GM19438 (cell line): ENCODE measurements at regions not wholly inside any gene's neighbourhood (a gene's known extent, or its start where the extent isn't known, plus 50 kb on each side); places are given as distances from the start of the nearest gene placed in this dataset.

Source experiments
- ATAC-seq: cut with Tn5 transposase; IDR thresholded peaks from one replicate; pipeline ENCODE4 v1.9.1; 2021; ENCODE audit warnings: low read depth; ENCODE audit not compliant: unreplicated experiment

DNA sequence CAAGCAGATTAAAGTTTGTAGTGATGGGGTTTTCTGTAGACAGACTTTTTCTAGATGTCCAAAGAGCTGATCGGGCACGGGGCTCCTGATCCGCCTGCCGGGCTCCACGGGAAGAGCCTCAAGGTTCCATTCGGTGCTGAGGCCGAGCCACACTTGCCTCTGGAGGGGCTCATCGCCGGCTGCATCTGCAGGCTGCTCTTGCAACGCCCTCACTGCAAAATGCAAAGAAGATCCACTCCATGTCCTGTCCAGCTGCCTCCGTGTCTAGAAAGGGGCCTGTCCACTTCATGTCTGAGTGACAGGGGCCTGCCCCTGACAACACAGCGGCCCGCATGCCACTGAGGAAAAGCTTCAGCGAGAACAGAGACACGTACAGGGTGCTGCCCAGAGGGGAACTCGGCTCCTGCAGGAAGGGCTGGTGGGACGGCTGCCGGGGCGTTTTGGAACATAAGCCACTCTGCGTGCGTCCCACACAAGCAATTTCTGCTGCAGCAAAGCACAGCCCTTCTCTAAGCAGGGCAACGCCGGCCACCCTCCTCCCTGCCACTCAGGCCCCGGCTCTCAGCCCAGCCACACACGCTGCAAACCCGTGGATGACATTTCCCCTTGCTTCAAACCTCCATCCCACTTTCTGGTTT lies 53.6 kb upstream of the CTDP1 start:
- no peak for ATAC-seq

DNA sequence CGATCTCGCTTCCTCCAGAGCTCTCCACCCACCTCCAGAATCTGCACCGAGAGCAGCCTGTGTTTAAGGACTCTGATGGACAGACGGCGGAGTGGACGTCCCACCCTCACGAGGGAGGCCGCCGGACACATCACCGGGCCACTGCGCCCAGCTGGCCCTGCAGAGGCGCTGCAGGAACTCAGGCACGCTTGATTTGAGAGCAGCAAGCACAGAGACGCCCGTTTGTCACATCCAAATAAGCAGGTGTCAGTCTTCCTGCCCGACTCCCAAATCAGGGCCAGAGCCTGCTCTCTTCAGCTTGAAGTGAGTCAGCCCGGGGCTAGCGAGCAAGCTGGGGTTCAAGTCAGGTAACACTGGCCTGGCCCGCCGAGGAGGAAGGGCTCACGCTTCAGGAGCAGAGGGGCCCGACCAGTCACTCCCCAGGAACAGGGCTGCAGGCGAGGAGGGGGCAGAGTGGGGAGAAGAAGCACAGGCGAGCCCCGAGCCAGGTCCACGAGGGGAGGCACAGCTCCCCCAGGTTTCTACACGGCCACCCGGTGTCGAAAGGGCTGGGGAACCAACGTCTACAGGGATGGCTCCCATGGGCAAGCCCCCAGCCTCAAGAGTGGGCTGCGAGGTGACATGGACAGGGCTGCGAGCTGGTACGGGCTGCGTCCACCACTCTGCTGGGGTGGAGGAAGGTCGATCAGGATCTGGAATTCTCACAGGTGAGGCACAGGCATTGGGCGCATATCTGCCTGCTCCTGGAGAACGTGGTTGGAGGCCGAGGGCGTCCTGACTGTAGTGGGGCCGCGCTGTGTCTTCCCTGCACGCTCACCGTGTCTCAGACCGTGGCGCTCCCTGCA lies 52.5 kb upstream of the CTDP1 start:
- ATAC-seq = no peak

- ATAC-seq = no peak
Measured at GRCh38 chr18:79627750-79628294, 51.8 kb upstream of the CTDP1 start.

GRCh38 chr18:79628416-79629248 lies 51.0 kb upstream of the CTDP1 start:
- ATAC-seq = no peak

- no peak for ATAC-seq
Measured at GRCh38 chr18:79629249-79629558, 50.4 kb upstream of the CTDP1 start.

GRCh38 chr18:79629606-79630005 lies 50.0 kb upstream of the CTDP1 start:
- no peak for ATAC-seq
